ENCODE measurements at regions not wholly inside any gene's neighbourhood (a gene's known extent, or its start where the extent isn't known, plus 50 kb on each side); places are given as distances from the start of the nearest gene placed in this dataset.

DNA sequence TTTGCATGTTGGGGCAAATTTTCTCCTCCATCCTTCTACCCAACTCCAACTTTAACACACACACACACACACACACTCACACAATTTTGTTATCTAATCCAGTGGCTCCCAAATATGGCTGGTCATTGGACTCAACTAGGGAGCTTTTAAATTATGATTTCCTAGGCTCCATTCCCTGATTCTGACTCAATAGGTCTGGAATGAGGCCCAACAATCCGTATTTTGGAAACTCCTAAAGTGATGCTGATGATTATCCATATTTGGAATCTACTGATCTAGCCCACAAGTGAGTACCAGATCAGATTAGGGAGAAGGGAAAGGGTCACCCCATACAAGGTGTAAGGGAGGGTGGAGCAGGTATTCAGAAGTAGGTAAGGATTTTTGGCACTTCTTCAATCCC is 309.7 kb downstream of the TLE1 start:
- H2BK5ac ChIP-seq (ENCODE audit: low read depth, low read length) = no peak overlapping the region
- POLR2A ChIA-PET (ENCODE audit: partially characterized antibody) = no interaction called here
- TF ChIP-seq CHD2 (IDR thresholded peaks at IDR 0.05; ENCODE audit: low read length) = no peak

More for the DNA sequence above, 309.7 kb downstream of the TLE1 start:
- Histone ChIP-seq H3K4me2 (ENCODE audit: insufficient read depth in 1 of 2, low read depth in 2 of 2, low read length in 2 of 2) (no peak overlapping the region), H3K23ac (ENCODE audit: insufficient read length) (no peak overlapping the region), H3K23me2 (ENCODE audit: low read depth, low read length) (no peaks in the 10 kb centered on the region), H3K9ac (replicated peaks in 1 of 4; ENCODE audit: extremely low read depth in 1 of 4, low read depth in 3 of 4, low read length in 3 of 4) (no peak overlapping the region), H3K4ac (replicated peaks; ENCODE audit: insufficient read length, low read depth, low read length) (no peak overlapping the region), H2BK20ac (ENCODE audit: low read length) (no peak overlapping the region), H2AFZ (ENCODE audit: low read length) (no peak overlapping the region), H2BK120ac (replicated peaks; ENCODE audit: low read depth, low read length) (no peak overlapping the region), H3K79me2 (ENCODE audit: control insufficient read depth in 1 of 2, insufficient read depth in 2 of 2, low read length in 2 of 2) (no peaks in the 10 kb centered on the region), H3K18ac (ENCODE audit: extremely low read depth, low read length) (no peak overlapping the region), H3K9me3 (ENCODE audit: insufficient read depth in 2 of 2, low read depth in 1 of 2, low read length in 1 of 2) (no peaks in the 10 kb centered on the region), H4K20me1 (replicated peaks in 1 of 2; ENCODE audit: control insufficient read depth in 1 of 2, insufficient read depth in 2 of 2, low read length in 2 of 2) (no peaks in the 10 kb centered on the region), H3K4me3 (ENCODE audit: extremely low read depth in 1 of 4, insufficient read depth in 2 of 4, low read depth in 3 of 4, low read length in 4 of 4) (no peak overlapping the region), H4K91ac (replicated peaks; ENCODE audit: insufficient read length, low read length) (no peak overlapping the region), H3K79me1 (ENCODE audit: low read depth, low read length) (no peaks in the 10 kb centered on the region), H2BK12ac (ENCODE audit: low read depth, low read length) (no peak overlapping the region), H3K27me3 (replicated peaks in 1 of 4; ENCODE audit: control insufficient read depth in 3 of 4, extremely low read depth in 1 of 4, insufficient read depth in 3 of 4, low read length in 3 of 4) (no peaks in the 10 kb centered on the region), H3K14ac (ENCODE audit: insufficient read length) (no peak overlapping the region), H4K5ac (ENCODE audit: insufficient read length, low read depth, low read length) (no peak overlapping the region), H2BK15ac (ENCODE audit: low read length) (no peak overlapping the region), H3K56ac (replicated peaks; ENCODE audit: insufficient read length, low read depth, low read length) (no peak overlapping the region), H3K27ac (ENCODE audit: low read depth, low read length) (no peak overlapping the region), H3K4me1 (replicated peaks in 1 of 4; ENCODE audit: control insufficient read depth in 3 of 4, insufficient read depth in 4 of 4, low read length in 3 of 4) (peaks cover 0 to 2% (median 0%) of the 10 kb centered on the region in 4 experiments; a peak in 2 of 7 replicates), H2AK5ac (ENCODE audit: low read depth, low read length) (no peak overlapping the region), H3K36me3 (ENCODE audit: control insufficient read depth in 2 of 4, insufficient read depth in 4 of 4, low read length in 3 of 4) (no peaks in the 10 kb centered on the region), H4K8ac (ENCODE audit: extremely low read depth, insufficient read depth, low read length) (no peak overlapping the region)
- FAIRE-seq (no peak), DNase-seq (ENCODE audit: low read depth in 1 of 2, low spot score in 2 of 2) (no peak)
- 92% methylated on average over 1 of the region's 1 CpG; no CpG with 5 or more reads in 1 of the 2 experiments for WGBS, 2 experiments (ENCODE audit: extremely low coverage in 1 of 2, insufficient coverage in 1 of 2, insufficient read length in 1 of 2, insufficient replicate concordance in 2 of 2, low coverage in 1 of 2, low lambda C conversion rate in 2 of 2, missing lambda C conversion rate in 1 of 2)
- CTCF ChIA-PET (ENCODE audit: partially characterized antibody) = no interaction called here
